H1 (cell line): ENCODE measurements at regions not wholly inside any gene's neighbourhood (a gene's known extent, or its start where the extent isn't known, plus 50 kb on each side); places are given as distances from the start of the nearest gene placed in this dataset.

Experiments
- CBX8 ChIP-seq: fragments of 300-800, 300-1000 bp; sonication (generic); IDR thresholded peaks from 2 replicates; pipeline ENCODE4 v1.7.1; 2016; ENCODE audit warnings: low read depth, low read length, borderline replicate concordance
- GABPA ChIP-seq: IDR thresholded peaks from 2 replicates; pipeline ENCODE4 v1.6.1; 2011; ENCODE audit warnings: mild to moderate bottlenecking, low read length, moderate library complexity, borderline replicate concordance; ENCODE audit not compliant: insufficient read depth
- RXRA ChIP-seq: IDR thresholded peaks from 2 replicates; pipeline ENCODE4 v1.6.1; 2011; ENCODE audit warnings: low read depth, mild to moderate bottlenecking, low read length, moderate library complexity; ENCODE audit not compliant: insufficient read depth

GRCh38 chr12:14068961-14069360 is 87.6 kb upstream of the GRIN2B start (continued):
- TF ChIP-seq RXRA, result no peak
- no peak for TF ChIP-seq CBX8
- no peak for TF ChIP-seq GABPA
